Uterus (tissue), 2 donors: ENCODE measurements at regions not wholly inside any gene's neighbourhood (a gene's known extent, or its start where the extent isn't known, plus 50 kb on each side); places are given as distances from the start of the nearest gene placed in this dataset.

Experiments
- POLR2A ChIP-seq, 2 donors: fragments of 450-650 bp; IDR thresholded peaks; one replicate each; pipeline ENCODE4 v1.6.1; 2016; ENCODE audit warnings: antibody characterized with exemption in 2 of 2, mild to moderate bottlenecking in 1 of 2, moderate library complexity in 1 of 2
- TF ChIP-seq, protein P1 (sequence below), 4 experiments: fragments of 200-600 bp in 2 of 4; fragments of 450-650 bp in 2 of 4; sonication (generic) in 2 of 4; IDR thresholded peaks; one replicate each; pipeline ENCODE4 v1.5.1; 2016 to 2019; ENCODE audit warnings: antibody characterized with exemption in 4 of 4, mild to moderate bottlenecking in 2 of 4, moderate library complexity in 1 of 4

DNA sequence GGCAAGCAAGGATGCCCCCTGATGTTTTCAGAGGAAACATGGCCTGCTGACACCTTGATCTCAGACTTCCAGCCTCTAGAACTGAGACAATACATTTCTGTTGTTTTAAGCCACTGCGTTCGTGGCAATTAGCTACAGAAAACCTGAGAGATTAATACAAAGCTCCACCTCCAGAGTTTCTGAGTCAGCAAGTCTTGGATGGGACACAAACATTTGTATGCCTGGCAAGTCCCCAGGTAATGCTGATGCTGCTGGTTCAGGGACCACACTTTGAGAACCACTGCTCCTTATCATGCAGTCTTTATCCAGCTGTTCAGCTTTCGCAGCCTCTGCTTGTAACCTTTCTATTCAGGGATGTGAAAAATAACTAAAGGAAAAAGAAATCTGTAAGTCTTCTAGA, 565.7 kb upstream of the PLXNA2 start:
- TF ChIP-seq, protein P1, sequence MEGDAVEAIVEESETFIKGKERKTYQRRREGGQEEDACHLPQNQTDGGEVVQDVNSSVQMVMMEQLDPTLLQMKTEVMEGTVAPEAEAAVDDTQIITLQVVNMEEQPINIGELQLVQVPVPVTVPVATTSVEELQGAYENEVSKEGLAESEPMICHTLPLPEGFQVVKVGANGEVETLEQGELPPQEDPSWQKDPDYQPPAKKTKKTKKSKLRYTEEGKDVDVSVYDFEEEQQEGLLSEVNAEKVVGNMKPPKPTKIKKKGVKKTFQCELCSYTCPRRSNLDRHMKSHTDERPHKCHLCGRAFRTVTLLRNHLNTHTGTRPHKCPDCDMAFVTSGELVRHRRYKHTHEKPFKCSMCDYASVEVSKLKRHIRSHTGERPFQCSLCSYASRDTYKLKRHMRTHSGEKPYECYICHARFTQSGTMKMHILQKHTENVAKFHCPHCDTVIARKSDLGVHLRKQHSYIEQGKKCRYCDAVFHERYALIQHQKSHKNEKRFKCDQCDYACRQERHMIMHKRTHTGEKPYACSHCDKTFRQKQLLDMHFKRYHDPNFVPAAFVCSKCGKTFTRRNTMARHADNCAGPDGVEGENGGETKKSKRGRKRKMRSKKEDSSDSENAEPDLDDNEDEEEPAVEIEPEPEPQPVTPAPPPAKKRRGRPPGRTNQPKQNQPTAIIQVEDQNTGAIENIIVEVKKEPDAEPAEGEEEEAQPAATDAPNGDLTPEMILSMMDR (IDR thresholded peaks at IDR 0.05): no peak
- TF ChIP-seq POLR2A (IDR thresholded peaks at IDR 0.05): no peak
